ENCODE measurements at regions not wholly inside any gene's neighbourhood (a gene's known extent, or its start where the extent isn't known, plus 50 kb on each side); places are given as distances from the start of the nearest gene placed in this dataset.

GRCh38 chr7:25615003-25615402, 386.7 kb upstream of the NPVF start:
- no peak for ATAC-seq
- H3K4me1 ChIP-seq (ENCODE audit: control insufficient read depth in 1 of 2, insufficient read depth in 2 of 2, low read length in 2 of 2) = no peaks in the 10 kb centered on the region
- H3K9me3 ChIP-seq (ENCODE audit: control insufficient read depth in 1 of 2, insufficient read depth in 1 of 2, low read depth in 1 of 2, low read length in 2 of 2) = no peaks in the 10 kb centered on the region
- H3K79me2 ChIP-seq (ENCODE audit: insufficient read depth, low read length) = no peaks in the 10 kb centered on the region
- intact Hi-C loops (cut with micrococcal nuclease) = no loop called here
- DNase-seq (ENCODE audit: low read depth, low spot score) = no peak
- H3K4me3 ChIP-seq (replicated peaks in 1 of 2; ENCODE audit: low read depth in 1 of 2, low read length in 2 of 2) = no peak overlapping the region
- H3K9me2 ChIP-seq (ENCODE audit: insufficient read depth) = no peaks in the 10 kb centered on the region
- ChIA-PET RAD21 (ENCODE audit: low non-redundant PET in 1 of 2, low total read pairs in 2 of 2, uncharacterized antibody in 2 of 2, unreplicated experiment in 2 of 2) (no interaction called here), POLR2A (no interaction called here), CTCF (no interaction called here)
- H3K9ac ChIP-seq (ENCODE audit: low read length) = no peak overlapping the region
- H3K36me3 ChIP-seq (ENCODE audit: control insufficient read depth in 1 of 2, insufficient read depth in 2 of 2, low read length in 2 of 2) = no peaks in the 10 kb centered on the region
- H2AFZ ChIP-seq (ENCODE audit: low read depth, low read length, poor library complexity, severe bottlenecking) = no peak overlapping the region
- no peak overlapping the region for H3K27ac ChIP-seq (ENCODE audit: low read depth, low read length)
- TF ChIP-seq SRF (IDR thresholded peaks at IDR 0.05; ENCODE audit: low read depth) (no peak), POLR2A (IDR thresholded peaks at IDR 0.05; ENCODE audit: borderline replicate concordance, extremely low read depth, insufficient read depth, insufficient read length) (no peak), CBX3 (IDR thresholded peaks at IDR 0.05; ENCODE audit: low read depth) (no peak), EZH2phosphoT487 (IDR thresholded peaks at IDR 0.05; ENCODE audit: borderline replicate concordance) (no peak), ELF1 (IDR thresholded peaks at IDR 0.05; ENCODE audit: borderline replicate concordance, low read depth) (no peak), ATF3 (IDR thresholded peaks at IDR 0.05) (no peak), ZFX (IDR thresholded peaks at IDR 0.05) (no peak), JUND (IDR thresholded peaks at IDR 0.05) (no peak), CTCF (IDR thresholded peaks at IDR 0.05 in 2 of 3, conservative IDR thresholded peaks at IDR 0.05 in 1 of 3; ENCODE audit: borderline replicate concordance in 1 of 3, insufficient read depth in 1 of 3, low read depth in 2 of 3, low read length in 2 of 3) (no peak), CEBPB (IDR thresholded peaks at IDR 0.05; ENCODE audit: low read depth) (no peak), POLR2AphosphoS5 (IDR thresholded peaks at IDR 0.05; ENCODE audit: low read depth, low read length) (no peak), EZH2 (IDR thresholded peaks at IDR 0.05) (no peak), MAX (IDR thresholded peaks at IDR 0.05) (no peak), TCF7L2 (IDR thresholded peaks at IDR 0.05; ENCODE audit: borderline replicate concordance, extremely low read depth, insufficient read depth, insufficient read length) (no peak), REST (IDR thresholded peaks at IDR 0.05; ENCODE audit: low read depth) (no peak)
- no TSS peak for BruUV-seq (replicated peaks)
- peaks cover 36% of the 10 kb centered on the region for H3K27me3 ChIP-seq (ENCODE audit: insufficient read depth, low read length)
- H3K4me2 ChIP-seq (ENCODE audit: low read length) = no peak overlapping the region
- no peaks in the 10 kb centered on the region for H4K20me1 ChIP-seq (ENCODE audit: insufficient read depth)

Measured in HCT116 (cell line).